ENCODE measurements at regions not wholly inside any gene's neighbourhood (a gene's known extent, or its start where the extent isn't known, plus 50 kb on each side); places are given as distances from the start of the nearest gene placed in this dataset.
"Not testable (repeated sequence)": the region's sequence is repeated elsewhere in the genome, so short reads cannot be mapped to it uniquely, and the experiment has no call there.

DNA sequence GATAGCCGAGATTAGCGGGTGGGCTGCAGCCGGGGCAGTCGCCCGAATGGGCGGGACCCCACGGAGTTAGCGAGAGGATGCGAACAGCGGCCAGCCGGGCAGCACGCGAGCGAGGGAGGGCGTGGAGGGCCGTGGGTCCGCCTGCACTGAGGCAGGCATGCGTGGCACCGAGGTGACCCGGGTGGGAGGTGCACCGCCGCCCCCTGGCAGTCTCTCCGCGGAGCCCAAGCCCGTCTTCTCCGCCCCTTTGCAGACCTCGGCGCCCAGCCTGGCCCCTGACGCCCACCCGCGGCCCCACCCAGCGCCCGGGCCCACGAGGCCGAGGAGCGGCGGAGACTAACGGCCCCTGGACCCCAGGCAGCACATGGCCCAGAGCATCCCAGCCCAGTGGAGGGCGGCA, 266.7 kb upstream of the PLCXD1 start:
- TF ChIP-seq, protein P1, sequence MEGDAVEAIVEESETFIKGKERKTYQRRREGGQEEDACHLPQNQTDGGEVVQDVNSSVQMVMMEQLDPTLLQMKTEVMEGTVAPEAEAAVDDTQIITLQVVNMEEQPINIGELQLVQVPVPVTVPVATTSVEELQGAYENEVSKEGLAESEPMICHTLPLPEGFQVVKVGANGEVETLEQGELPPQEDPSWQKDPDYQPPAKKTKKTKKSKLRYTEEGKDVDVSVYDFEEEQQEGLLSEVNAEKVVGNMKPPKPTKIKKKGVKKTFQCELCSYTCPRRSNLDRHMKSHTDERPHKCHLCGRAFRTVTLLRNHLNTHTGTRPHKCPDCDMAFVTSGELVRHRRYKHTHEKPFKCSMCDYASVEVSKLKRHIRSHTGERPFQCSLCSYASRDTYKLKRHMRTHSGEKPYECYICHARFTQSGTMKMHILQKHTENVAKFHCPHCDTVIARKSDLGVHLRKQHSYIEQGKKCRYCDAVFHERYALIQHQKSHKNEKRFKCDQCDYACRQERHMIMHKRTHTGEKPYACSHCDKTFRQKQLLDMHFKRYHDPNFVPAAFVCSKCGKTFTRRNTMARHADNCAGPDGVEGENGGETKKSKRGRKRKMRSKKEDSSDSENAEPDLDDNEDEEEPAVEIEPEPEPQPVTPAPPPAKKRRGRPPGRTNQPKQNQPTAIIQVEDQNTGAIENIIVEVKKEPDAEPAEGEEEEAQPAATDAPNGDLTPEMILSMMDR (conservative IDR thresholded peaks at IDR 0.05; ENCODE audit: low read length), result not testable (repeated sequence)
- not testable (repeated sequence) for TF ChIP-seq EZH2phosphoT487 (IDR thresholded peaks at IDR 0.05; ENCODE audit: borderline replicate concordance, low read depth, low read length)
